ENCODE measurements at regions not wholly inside any gene's neighbourhood (a gene's known extent, or its start where the extent isn't known, plus 50 kb on each side); places are given as distances from the start of the nearest gene placed in this dataset.
"Not testable (repeated sequence)": the region's sequence is repeated elsewhere in the genome, so short reads cannot be mapped to it uniquely, and the experiment has no call there.

DNA sequence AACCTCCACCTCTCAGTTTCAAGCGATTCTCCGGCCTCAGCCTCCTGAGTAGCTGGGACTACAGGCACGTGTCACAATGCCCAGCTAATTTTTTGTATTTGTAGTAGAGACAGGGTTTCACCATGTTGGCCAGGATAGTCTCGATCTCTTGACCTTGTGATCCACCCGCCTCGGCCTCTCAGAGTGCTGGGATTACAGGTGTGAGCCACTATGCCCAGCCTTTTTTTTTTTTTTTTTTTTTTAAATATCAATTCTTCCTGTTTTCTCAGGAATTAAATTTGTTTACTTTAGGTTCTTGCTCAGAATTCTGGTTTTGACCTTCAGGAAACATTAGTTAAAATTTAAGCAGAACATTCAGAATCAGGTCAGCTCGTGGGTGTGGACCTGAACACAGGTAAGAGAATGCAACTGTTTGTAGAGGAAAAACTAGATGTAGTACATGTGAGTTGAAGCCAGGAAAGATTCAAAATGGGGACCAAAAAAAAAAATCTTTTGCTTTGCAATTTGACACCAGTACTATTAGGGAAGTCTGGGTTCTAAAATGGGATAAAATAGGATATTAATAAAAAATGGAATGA lies 65.5 kb upstream of the ERV3-1 start:
- H3K27me3 ChIP-seq (ENCODE audit: control insufficient read depth, insufficient read depth, low read length), result not testable (repeated sequence)
- WGBS (ENCODE audit: insufficient coverage, low lambda C conversion rate), result no CpG with 5 or more reads among the region's 7 CpGs

DNA sequence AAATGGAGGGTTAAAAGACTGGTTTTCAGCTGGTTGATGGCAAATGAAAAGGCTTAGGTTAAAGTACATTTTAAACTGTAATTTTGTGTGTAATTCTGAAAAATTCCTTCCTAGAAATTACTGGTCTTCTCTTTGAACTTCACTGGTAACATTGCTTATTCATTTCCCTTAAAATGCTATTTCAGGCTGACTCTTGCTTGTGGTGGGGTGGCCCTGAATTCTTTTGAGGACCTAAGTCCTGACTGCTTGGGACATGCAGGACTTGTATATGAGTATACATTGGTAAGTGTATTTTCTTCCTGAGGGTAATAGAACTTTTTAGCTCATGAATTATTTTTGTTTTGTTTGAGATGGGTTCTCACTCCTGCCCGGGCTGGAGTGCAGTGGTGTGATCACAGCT lies 63.0 kb upstream of the ERV3-1 start:
- H3K36me3 ChIP-seq (ENCODE audit: control insufficient read depth, insufficient read depth, low read length); H3K4me3 ChIP-seq (ENCODE audit: low read length); H3K4me1 ChIP-seq (ENCODE audit: control insufficient read depth, insufficient read depth, low read length); H3K27ac ChIP-seq (ENCODE audit: low read length); DNase-seq; H3K27me3 ChIP-seq (ENCODE audit: control insufficient read depth, insufficient read depth, low read length); H3K9me3 ChIP-seq (ENCODE audit: control insufficient read depth, low read depth, low read length): not testable (repeated sequence)
- no CpG with 5 or more reads among the region's 1 CpG for WGBS (ENCODE audit: insufficient coverage, low lambda C conversion rate)

More for the DNA sequence above, 65.5 kb upstream of the ERV3-1 start:
- not testable (repeated sequence) for H3K9me3 ChIP-seq (ENCODE audit: control insufficient read depth, low read depth, low read length); DNase-seq; H3K27ac ChIP-seq (ENCODE audit: low read length); H3K36me3 ChIP-seq (ENCODE audit: control insufficient read depth, insufficient read depth, low read length); H3K4me1 ChIP-seq (ENCODE audit: control insufficient read depth, insufficient read depth, low read length); H3K4me3 ChIP-seq (ENCODE audit: low read length)

DNA sequence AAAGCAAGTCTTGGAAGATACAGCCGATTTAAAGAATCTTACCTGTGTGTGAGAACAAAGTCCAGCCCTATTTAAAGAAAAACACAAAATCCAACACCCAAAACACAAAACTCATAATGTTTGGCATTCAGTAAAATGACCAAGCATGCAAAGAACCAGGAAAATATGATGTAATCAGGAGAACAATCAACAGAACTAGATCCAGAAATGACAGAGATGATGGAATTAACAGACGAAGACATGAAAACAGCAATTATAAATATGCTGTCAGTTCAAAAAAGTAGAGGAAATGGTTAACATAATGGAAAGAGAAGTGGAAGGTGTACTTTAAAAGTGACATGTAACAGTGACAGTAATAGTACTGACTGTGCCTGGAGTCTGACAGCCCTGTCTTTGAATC lies 56.1 kb upstream of the ERV3-1 start:
- not testable (repeated sequence) for H3K4me3 ChIP-seq (ENCODE audit: low read length); H3K27ac ChIP-seq (ENCODE audit: low read length); H3K9me3 ChIP-seq (ENCODE audit: control insufficient read depth, low read depth, low read length); DNase-seq; H3K4me1 ChIP-seq (ENCODE audit: control insufficient read depth, insufficient read depth, low read length); H3K27me3 ChIP-seq (ENCODE audit: control insufficient read depth, insufficient read depth, low read length); H3K36me3 ChIP-seq (ENCODE audit: control insufficient read depth, insufficient read depth, low read length)
- WGBS (ENCODE audit: insufficient coverage, low lambda C conversion rate), result 88% methylated on average over 1 of the region's 2 CpGs

DNA sequence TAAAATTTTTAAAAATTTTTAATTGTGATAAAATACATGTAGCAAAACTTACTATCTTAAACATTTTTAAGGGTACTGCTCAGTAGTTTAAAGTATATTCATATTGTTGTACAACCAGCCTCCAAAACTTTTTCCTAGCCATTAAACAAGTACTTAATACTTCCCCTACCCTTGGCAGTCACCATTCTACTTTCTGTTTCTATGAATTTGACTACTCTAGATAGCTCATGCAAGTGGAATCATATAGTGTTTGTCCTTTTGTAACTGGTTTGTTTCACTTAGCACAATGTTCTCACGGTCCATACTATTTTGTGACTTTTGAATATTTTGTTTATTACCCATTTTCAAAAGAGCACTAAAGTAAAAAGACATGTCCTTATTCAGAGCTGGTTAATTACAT lies 52.8 kb upstream of the ERV3-1 start:
- 100% methylated on average over 1 of the region's 1 CpG for WGBS (ENCODE audit: insufficient coverage, low lambda C conversion rate)
- DNase-seq; H3K27ac ChIP-seq (ENCODE audit: low read length); H3K4me1 ChIP-seq (ENCODE audit: control insufficient read depth, insufficient read depth, low read length); H3K27me3 ChIP-seq (ENCODE audit: control insufficient read depth, insufficient read depth, low read length); H3K9me3 ChIP-seq (ENCODE audit: control insufficient read depth, low read depth, low read length); H3K4me3 ChIP-seq (ENCODE audit: low read length); H3K36me3 ChIP-seq (ENCODE audit: control insufficient read depth, insufficient read depth, low read length): not testable (repeated sequence)
